ENCODE measurements at regions not wholly inside any gene's neighbourhood (a gene's known extent, or its start where the extent isn't known, plus 50 kb on each side); places are given as distances from the start of the nearest gene placed in this dataset.
"Not testable (repeated sequence)": the region's sequence is repeated elsewhere in the genome, so short reads cannot be mapped to it uniquely, and the experiment has no call there.

DNA sequence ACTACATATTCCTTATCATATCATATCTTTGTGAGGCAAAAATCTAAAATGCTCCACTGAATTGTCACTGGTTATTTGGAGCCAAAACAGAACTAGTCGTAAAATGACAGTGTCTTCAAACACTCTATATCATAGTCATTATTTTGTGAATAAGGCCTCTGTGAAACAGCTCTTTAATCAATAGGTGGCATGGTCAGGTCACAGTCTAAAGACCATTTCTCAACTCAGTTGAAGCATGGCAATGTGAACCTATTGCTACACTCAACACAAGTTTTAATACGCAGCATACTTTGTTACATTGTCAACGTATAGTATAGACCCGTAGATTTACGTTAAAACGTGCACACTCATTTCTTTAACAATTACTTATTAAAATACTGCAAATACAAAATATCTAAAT lies 131.3 kb upstream of the PCDH20 start:
- DNase-seq, result no peak

DNA sequence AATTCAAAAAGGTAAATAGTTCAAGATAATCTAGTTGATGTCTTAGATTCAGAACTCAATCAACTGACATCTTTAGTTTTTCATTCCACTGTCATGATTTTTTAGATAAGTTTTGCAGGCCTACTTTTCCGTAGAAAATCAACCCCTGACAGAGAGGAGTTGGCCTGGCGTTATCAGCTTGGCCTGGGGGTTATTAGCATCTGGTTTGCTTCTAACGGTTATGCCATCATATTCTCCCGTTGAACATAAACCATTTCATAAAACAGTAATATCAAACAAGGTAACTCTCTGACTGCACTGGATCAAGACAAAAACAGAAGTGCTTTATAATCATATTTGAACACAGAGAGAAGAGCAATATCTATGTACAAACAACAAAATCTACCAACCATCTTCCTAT lies 130.8 kb upstream of the PCDH20 start:
- DNase-seq, result no peak

- no peak for DNase-seq
Measured at GRCh38 chr13:61536433-61536832, 120.8 kb upstream of the PCDH20 start.

GRCh38 chr13:61531383-61532065 lies 115.9 kb upstream of the PCDH20 start:
- no peak for DNase-seq

GRCh38 chr13:61519214-61519613 lies 103.6 kb upstream of the PCDH20 start:
- DNase-seq, result not testable (repeated sequence)

DNA sequence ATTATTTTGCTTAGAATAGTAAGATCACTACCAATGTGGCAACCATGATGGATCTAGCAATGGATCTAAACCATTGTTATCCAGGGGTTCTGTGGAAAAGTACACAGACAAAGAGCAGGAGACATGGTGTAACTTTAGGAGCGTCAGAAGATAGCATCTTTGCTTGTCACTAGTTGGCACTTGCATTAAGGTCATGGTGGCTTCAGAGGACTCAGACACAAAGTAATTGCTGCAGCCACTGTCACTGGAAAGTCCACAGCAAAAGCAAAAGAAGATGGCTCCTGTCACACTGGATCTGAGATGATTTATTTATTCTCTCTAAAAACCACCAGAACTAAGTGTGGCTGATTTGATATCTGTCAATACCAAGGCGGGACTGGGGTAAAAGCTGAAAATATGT lies 93.3 kb upstream of the PCDH20 start:
- no peak for DNase-seq

GRCh38 chr13:61500176-61500575 lies 84.5 kb upstream of the PCDH20 start:
- no peak for DNase-seq

- DNase-seq, result no peak
Measured at GRCh38 chr13:61495648-61496047, 80.0 kb upstream of the PCDH20 start.

DNA sequence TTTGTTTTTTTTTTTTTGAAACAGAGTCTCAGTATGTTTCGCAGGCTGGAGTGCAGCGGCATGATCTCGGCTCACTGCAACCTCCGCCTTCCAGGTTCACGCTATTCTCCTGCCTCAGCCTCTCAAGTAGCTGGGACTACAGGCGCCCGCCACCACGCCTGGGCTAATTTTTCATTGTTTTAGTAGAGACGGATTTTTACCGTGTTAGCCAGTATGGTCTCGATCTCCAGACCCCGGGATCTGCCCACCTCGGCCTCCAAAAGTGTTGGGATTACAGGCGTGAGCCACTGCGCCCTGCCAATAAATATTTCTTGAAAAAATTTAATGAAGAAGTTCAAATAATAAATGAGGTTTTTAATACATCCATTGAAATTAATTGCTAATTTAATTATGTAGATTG lies 77.9 kb upstream of the PCDH20 start:
- not testable (repeated sequence) for DNase-seq

DNA sequence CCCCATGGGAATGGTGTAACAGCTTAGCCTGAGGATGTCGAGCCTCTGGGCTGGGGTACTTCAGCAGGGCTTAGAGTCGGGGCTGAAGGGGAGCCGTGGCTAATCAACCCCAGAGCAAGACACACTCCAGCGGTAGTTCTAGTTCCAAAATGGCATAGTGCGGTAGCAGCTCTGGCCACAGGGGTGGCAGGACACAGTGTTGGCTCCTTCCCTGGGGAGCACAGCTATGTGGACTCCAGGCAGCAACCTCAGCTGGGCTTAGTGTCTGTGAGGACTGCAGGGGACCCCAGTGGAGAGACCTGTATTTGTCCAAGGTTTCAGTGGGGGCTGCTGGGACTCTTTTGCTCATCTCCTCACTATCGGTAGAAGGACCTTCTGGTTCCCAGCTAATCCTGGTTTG lies 70.8 kb upstream of the PCDH20 start:
- DNase-seq, result no peak

DNA sequence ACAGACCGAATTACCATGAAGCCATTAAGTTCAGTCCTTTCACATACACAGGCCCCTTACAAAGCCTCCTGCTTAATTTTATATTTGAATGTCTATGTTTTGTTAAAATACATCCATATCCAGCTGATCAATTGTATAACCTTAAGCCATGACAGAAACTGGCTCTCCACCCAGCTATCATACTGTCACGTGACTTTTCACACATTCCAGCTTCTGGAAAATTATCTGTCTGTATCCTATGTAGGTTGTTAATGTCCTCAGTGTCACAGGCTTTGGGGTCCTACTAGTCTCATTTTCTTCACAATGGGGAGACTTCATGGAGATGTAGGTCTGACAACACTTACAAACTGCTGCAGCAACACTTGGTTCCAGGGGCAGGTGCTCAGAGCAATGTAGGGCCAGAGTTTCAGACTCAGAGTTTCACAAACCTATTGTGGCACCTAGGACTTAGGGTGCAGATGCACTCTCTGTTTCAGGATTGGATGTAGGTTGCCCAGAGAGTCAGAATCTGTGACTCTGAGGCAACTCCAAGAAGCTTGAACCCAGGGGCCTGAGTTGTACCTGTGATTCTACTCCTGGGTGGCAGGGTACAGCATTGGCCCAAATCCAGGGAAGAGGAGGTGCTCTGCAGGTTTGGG lies 69.6 kb upstream of the PCDH20 start:
- no peak for DNase-seq

DNA sequence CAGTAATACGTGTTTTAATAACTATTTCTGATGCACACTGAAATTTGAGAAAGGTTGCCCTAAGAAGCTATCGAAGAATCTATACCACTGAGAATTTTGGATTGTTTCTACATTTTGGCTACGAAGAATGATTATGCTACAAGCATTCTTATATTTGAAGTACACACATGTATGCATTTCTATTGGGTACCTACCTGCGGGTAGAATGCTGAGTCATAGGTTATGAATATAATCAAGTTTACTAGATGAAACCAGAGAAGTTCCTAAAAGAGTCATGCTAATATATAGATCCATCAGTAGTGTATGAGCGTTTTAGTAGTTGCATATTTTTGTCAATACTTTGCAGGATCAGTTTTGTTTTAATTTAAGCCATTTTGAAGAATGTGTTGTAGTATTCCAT lies 62.0 kb upstream of the PCDH20 start:
- no peak for DNase-seq

- no peak for DNase-seq
Measured at GRCh38 chr13:61470786-61471185, 55.1 kb upstream of the PCDH20 start.

DNA sequence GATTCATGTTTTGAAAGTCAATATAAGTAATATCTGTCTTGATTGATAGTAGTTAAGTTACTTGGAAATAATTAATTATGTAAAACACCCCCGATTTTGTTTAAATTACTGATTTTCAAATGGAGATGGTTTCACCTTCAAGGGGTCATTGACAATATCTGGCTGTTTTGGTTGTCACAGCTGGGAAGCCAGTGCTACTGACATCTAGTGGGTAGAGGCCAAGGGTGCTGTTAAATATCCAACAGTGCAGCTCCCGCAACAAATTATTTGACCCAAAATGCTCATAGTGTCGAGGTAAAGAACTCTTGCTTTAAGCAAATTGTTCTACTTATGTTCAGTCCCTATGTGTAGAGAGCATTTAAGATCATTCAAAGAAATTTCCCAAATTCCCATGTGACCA lies 50.6 kb upstream of the PCDH20 start:
- no peak for DNase-seq
